DOHH2 (cell line): ENCODE measurements at regions not wholly inside any gene's neighbourhood (a gene's known extent, or its start where the extent isn't known, plus 50 kb on each side); places are given as distances from the start of the nearest gene placed in this dataset.

ENCODE experiments used
- H3F3A ChIP-seq: fragments of 200-600 bp; sonication (generic), shearing (Covaris generic); 2 replicates; pipeline ENCODE4 v1.6.0; 2016; ENCODE audit warnings: antibody characterized with exemption, mild to moderate bottlenecking; ENCODE audit not compliant: control insufficient read depth, insufficient read depth
- H3K27ac ChIP-seq: fragments of 200-600 bp; sonication (generic); 2 replicates; pipeline ENCODE4 v1.5.1; 2014; ENCODE audit warnings: low read depth, mild to moderate bottlenecking, low read length, moderate library complexity
- H3K27me3 ChIP-seq: fragments of 200-600 bp; sonication (generic); 2 replicates; pipeline ENCODE4 v1.6.1; 2014; ENCODE audit warnings: mild to moderate bottlenecking, low read length, mixed read lengths; ENCODE audit not compliant: control insufficient read depth
- H3K36me3 ChIP-seq: fragments of 200-600 bp; sonication (generic); 2 replicates; pipeline ENCODE4 v1.6.1; 2014; ENCODE audit warnings: mild to moderate bottlenecking, low read length, moderate library complexity, mixed read lengths; ENCODE audit not compliant: control insufficient read depth
- H3K4me1 ChIP-seq: fragments of 200-600 bp; sonication (generic); 2 replicates; pipeline ENCODE4 v1.6.1; 2014; ENCODE audit warnings: mild to moderate bottlenecking, low read length, mixed read lengths; ENCODE audit not compliant: control insufficient read depth
- H3K4me2 ChIP-seq: fragments of 200-600 bp; sonication (generic); 2 replicates; pipeline ENCODE4 v1.6.0; 2014; ENCODE audit warnings: mild to moderate bottlenecking, low read length, moderate library complexity
- H3K4me3 ChIP-seq: fragments of 200-600 bp; sonication (generic); 2 replicates; pipeline ENCODE4 v1.5.1; 2014; ENCODE audit warnings: mild to moderate bottlenecking, low read length, mixed read lengths
- H3K79me2 ChIP-seq: fragments of 200-600 bp; sonication (generic); 2 replicates; pipeline ENCODE4 v1.6.1; 2014; ENCODE audit warnings: mild to moderate bottlenecking, low read length, mixed read lengths; ENCODE audit not compliant: control insufficient read depth
- H3K9me2 ChIP-seq: fragments of 200-600 bp; sonication (generic); replicated peaks from 2 replicates; pipeline ENCODE4 v1.6.1; 2014; ENCODE audit warnings: mild to moderate bottlenecking, low read length, mixed read lengths; ENCODE audit not compliant: control insufficient read depth
- H3K9me3 ChIP-seq: fragments of 200-600 bp; sonication (generic); 2 replicates; pipeline ENCODE4 v1.6.1; 2014; ENCODE audit warnings: antibody characterized with exemption, low read length, mixed read lengths; ENCODE audit not compliant: control insufficient read depth, insufficient read depth
- H4K20me1 ChIP-seq: fragments of 200-600 bp; sonication (generic); 2 replicates; pipeline ENCODE4 v1.6.0; 2014; ENCODE audit warnings: low read depth, mild to moderate bottlenecking, antibody characterized with exemption, low read length, moderate library complexity; ENCODE audit not compliant: control insufficient read depth, insufficient read depth
- CTCF ChIP-seq: fragments of 200-600 bp; sonication (generic); IDR thresholded peaks from one replicate; pipeline ENCODE4 v1.5.1; 2014; ENCODE audit warnings: antibody characterized with exemption, mild to moderate bottlenecking, low read depth, low read length; ENCODE audit not compliant: poor library complexity, severe bottlenecking
- EZH2phosphoT487 ChIP-seq: fragments of 200-600 bp; sonication (generic); IDR thresholded peaks from 2 replicates; pipeline ENCODE4 v1.6.1; 2017; ENCODE audit warnings: borderline replicate concordance, mild to moderate bottlenecking, antibody characterized with exemption, low read length, moderate library complexity, mixed read lengths

GRCh38 chr10:78868048-78868447, 200.7 kb upstream of the ZMIZ1 start:
- Histone ChIP-seq H3K79me2 (no peaks in the 10 kb centered on the region), H4K20me1 (no peaks in the 10 kb centered on the region), H3K27me3 (peaks cover 13% of the 10 kb centered on the region), H3K4me3 (no peak overlapping the region), H3F3A (no peaks in the 10 kb centered on the region), H3K27ac (no peak overlapping the region), H3K4me2 (no peak overlapping the region), H3K9me3 (no peaks in the 10 kb centered on the region), H3K36me3 (no peaks in the 10 kb centered on the region), H3K9me2 (no peaks in the 10 kb centered on the region), H3K4me1 (no peaks in the 10 kb centered on the region)
- TF ChIP-seq EZH2phosphoT487 = no peak
- TF ChIP-seq CTCF = no peak

- Histone ChIP-seq H3K9me2 (no peaks in the 10 kb centered on the region), H3K27ac (no peak overlapping the region), H3K27me3 (peaks cover 13% of the 10 kb centered on the region), H3K36me3 (no peaks in the 10 kb centered on the region), H3K4me2 (no peak overlapping the region), H3F3A (no peaks in the 10 kb centered on the region), H4K20me1 (no peaks in the 10 kb centered on the region), H3K4me1 (no peaks in the 10 kb centered on the region), H3K4me3 (no peak overlapping the region), H3K9me3 (no peaks in the 10 kb centered on the region), H3K79me2 (no peaks in the 10 kb centered on the region)
- TF ChIP-seq EZH2phosphoT487 (no peak), CTCF (no peak)
These were observed 200.3 kb upstream of the ZMIZ1 start for GRCh38 chr10:78868456-78868855.

GRCh38 chr10:78868861-78869260, 199.9 kb upstream of the ZMIZ1 start:
- H3K9me2 ChIP-seq = no peaks in the 10 kb centered on the region
- H3K4me1 ChIP-seq = no peaks in the 10 kb centered on the region
- H4K20me1 ChIP-seq = no peaks in the 10 kb centered on the region
- TF ChIP-seq CTCF (no peak), EZH2phosphoT487 (no peak)
- H3K9me3 ChIP-seq = no peaks in the 10 kb centered on the region
- H3K36me3 ChIP-seq = no peaks in the 10 kb centered on the region
- peaks cover 13% of the 10 kb centered on the region for H3K27me3 ChIP-seq
- H3K4me3 ChIP-seq = no peak overlapping the region
- H3F3A ChIP-seq = no peaks in the 10 kb centered on the region
- no peak overlapping the region for H3K4me2 ChIP-seq
- H3K79me2 ChIP-seq = no peaks in the 10 kb centered on the region
- no peak overlapping the region for H3K27ac ChIP-seq
